HG02840 (cell line): ENCODE measurements at regions not wholly inside any gene's neighbourhood (a gene's known extent, or its start where the extent isn't known, plus 50 kb on each side); places are given as distances from the start of the nearest gene placed in this dataset.

ENCODE experiments used
- ATAC-seq: cut with Tn5 transposase; IDR thresholded peaks from one replicate; pipeline ENCODE4 v1.9.1; 2021; ENCODE audit warnings: mild to moderate bottlenecking, moderate library complexity, moderate number of reproducible peaks; ENCODE audit not compliant: unreplicated experiment, low FRiP score

DNA sequence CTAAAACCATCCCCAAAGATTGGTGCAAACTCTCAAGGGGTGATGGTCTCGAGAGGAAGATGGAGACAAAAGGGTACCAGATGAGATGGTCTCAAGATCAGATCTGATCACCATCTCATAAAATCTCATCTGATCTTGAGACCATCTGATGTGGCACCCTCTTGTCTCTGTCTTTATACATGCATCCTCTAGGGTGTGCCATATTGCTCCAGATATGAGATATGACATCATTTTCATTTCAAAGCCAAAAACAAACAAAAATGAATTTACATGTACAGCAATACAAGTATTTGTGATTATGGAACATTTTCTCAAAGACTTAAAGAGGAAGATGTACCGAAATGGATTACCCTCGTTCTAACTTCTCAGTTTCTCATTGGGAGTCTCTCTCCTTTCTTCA lies 787.2 kb downstream of the GALC start:
- no peak for ATAC-seq

DNA sequence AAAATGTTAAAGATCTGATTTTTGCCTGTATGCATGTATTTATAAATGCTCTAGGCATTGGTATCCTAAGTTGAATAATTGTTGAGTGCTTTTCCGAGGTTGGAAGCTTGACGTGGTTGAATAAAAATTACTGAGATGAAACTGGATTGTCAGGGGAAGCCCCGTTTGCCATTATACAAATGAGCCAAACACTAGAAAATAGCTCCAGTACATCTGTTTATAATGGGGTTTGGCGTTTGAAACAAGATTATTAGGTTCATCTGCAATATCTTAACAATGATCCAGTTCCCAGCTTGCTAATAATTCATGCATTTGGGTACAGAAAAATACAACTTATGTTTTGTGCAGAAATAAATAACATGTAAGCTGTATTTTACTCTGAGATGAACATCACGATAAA lies 789.6 kb downstream of the GALC start:
- ATAC-seq, result no peak

DNA sequence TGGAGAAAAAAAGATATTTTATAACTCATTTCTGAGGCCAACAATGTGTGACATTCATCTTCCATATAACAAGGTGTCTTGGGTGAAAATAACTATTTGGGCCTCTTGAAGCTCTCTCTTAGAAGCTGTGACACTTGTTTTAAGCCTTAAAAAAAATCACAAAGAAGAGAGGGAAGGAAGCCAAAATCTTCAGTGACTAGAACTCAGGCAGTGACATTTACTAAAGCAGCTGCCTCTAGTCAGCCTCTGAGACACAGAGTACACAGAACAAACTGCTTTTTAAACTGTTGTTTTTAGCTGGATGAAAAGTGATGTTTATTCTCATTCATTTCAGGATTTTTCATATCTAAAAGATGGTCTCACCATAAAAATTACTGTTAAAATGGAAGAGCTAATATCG lies 793.6 kb downstream of the GALC start:
- ATAC-seq, result no peak

DNA sequence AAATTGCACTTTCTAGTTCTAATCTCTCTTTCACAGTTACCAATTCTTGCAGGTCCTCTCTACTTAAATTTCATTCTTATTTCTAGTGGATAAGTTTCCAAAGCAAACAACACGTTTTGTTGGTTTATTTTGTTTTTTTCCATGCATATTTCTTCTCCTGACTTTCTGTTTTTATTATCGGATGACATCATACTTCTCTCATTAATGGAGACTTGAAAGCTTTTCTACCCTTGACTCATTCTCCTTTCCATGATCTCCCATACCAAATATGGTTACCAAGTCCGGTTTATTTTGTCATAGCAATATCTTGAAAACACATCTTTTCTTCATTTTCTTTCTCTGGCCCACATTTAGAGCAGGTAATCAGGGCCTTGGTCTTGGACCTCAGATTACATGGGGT lies 796.5 kb downstream of the GALC start:
- no peak for ATAC-seq

DNA sequence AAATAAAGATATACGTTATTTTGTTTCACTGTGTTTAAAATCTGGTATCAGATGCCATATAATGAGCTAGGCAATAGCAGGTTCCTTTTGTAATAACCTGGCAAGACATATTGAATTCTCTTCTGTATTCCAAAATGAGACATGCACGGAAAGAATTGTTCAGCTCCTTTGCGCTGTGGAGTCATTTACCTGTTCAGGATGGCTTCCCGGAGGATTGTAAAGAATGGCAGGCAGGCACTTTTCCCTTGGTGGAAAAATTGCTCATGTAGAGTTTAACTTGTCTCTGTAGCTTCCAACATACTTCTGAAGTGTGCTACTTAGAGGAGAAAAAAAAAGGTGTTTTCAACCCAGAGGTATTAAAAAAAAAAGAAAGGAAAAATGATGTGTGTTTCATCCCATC lies 805.2 kb downstream of the GALC start:
- ATAC-seq, result no peak

DNA sequence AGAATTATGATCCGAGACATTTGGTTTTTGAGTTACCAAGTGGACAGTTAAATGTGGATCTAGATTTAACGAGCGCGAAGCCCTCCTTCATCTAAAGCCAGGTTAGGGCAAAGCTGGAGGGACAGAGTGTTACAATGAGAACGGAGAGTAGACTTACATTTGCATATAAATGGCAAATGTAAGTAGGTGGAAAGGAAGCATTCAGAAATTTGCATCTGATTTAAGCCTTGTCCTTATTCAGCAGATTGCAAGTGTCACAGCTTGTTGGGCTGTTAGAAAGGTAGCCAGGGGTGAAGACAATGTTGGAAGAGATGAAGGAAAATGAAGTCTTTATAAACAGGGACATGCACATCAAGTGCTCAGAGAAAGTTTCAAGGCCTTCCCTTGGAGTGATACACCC lies 806.2 kb downstream of the GALC start:
- ATAC-seq, result no peak

DNA sequence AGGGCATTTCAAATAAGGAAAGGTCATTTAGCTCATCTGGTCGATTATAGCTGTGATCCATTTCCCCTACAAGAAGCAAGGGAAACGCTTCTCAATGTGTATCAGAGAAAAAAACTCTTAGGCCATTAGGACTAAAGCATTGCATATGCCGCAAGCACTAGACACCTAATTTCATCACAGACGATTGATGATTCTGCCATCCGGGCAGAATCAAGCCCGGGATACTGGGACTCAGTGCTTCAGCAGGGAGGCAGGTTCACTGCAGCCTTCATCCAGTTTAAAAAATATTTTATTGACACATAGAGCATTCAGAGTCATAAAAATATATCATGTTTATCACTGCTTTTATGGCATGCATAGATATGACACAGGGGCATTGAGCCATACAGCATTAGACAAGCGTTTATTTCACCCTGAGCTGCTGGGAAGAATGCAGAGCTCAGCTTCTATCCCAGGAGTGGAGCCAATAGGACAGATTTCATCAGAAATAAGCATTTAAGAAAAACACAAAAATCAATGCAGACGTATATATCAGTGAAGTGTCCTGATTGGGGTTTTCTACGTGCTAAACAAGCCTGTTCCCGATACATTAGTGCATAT lies 806.9 kb downstream of the GALC start:
- no peak for ATAC-seq

DNA sequence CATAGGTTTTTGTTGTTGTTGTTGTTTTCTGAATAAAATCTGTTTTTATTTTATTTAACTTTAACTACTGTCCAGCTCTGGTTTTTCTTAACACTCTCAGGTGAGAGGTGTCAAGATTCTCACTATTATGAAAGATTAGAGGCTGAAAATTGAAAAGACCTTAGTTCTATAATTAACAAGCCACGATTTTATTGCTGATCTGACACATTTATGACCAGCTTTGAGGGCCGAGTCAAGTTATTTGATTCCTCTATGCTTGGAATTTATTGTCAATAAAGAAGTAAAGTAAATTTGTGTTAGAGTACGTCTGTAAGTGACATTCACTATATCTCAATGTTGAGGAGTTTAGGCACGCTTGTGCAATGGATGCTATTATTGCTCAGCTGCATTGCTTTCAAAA lies 808.8 kb downstream of the GALC start:
- no peak for ATAC-seq

DNA sequence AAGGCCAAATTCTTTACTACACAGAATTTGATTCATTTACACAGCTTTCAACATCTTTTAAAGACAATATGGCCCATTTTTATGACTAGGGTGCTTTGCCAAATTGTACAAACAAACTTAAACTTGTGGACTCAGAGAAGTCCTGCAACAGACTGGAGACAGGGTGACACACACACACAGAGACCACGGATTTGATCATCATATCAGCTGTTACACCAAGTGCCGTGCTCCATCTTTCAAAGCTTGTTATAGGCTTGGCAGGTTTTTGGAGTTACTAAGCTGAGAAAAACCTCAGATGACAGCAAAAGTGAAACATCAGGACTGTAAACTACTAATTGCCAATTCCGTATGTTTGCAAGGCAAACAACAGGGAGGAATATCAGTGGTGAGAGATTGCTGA lies 811.7 kb downstream of the GALC start:
- no peak for ATAC-seq

DNA sequence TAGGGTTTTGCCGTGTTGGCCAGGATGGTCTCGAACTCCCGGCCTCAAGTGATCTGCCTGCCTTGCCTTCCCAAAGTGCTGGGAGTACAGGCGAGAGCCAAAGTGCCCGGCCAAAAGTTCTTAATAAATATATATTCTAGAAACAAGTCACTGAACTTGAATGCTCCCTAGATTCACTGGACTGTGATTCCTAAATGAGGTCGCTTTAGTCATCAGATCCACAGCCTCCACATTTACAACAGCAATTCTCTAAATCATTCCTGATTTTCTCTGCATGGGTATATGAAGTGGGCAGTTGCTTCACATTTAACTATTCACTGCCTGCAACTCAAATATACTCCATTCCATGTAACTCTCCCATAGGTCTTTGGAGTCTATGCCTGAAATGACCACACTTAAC lies 813.0 kb downstream of the GALC start:
- no peak for ATAC-seq

DNA sequence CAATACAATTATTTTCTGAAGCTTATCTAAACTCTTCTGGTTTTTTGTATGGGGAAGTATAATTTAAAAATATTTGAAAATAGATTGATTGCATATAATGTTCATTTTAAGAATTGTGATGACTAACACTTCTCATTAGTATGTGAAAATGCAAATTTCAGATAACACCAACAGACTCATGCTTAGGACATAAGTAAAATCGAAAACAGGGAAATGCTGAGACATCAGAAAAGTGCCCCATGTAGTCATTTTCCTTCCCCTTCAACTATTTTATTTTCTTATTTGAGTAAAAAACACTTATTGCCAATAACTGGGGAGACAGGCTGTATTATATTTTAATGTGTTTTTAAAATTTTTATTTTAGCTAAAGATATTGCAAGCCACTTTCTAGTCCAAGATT lies 814.7 kb downstream of the GALC start:
- ATAC-seq, result no peak

DNA sequence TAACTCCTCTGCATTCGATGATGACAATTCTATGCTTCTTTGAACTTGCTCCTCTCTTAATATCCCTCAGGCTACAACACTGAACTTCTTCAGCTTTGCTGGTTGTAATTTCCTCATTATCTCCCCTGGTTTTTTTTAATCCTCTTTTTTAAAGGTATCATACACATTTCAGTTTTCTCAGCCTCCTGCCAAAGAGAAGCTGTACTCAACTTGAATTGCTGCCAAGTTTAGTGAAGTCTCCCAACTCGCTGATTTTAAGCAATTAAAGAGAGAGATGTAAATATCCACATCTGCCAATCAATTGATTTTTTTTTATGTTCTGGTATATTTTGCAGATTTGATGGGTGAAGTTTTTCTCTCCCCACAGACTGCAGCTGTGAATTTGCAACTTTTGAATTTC lies 817.8 kb downstream of the GALC start:
- no peak for ATAC-seq

DNA sequence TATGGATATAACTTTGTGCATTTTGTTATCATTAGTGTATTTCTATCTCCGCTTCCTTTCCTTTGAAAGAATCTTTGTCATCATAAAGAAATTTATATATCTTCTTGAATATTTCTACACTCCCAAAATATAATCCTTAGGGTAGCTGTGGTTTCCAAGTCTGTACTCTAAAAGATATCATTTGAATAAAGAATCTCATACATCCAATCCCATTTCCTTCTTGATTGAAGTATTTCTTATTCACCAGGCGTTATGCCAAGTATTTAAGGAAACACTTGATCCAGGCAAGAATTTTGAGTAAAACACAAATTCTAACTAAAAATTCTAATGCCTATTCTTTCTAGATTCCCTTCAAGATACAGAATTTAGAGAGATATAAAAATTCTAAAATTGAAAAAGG lies 821.8 kb downstream of the GALC start:
- no peak for ATAC-seq

DNA sequence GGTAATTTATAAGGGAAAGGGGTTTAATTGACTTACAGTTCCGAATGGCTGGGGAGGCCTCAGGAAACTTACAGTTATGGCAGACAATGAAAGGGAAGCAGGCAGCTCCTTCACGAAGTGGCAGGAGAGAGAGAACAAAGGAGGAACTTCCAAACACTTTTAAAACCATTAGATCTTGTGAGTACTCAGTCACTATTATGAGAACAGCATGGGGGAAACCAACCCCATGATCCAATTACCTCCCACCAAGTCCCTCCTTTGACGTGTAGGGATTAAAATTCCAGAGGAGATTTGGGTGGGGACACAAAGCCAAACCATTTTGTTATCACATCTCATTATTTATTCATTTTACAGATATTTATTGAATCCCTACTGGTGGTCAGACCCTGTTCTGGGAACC lies 822.8 kb downstream of the GALC start:
- ATAC-seq, result no peak

DNA sequence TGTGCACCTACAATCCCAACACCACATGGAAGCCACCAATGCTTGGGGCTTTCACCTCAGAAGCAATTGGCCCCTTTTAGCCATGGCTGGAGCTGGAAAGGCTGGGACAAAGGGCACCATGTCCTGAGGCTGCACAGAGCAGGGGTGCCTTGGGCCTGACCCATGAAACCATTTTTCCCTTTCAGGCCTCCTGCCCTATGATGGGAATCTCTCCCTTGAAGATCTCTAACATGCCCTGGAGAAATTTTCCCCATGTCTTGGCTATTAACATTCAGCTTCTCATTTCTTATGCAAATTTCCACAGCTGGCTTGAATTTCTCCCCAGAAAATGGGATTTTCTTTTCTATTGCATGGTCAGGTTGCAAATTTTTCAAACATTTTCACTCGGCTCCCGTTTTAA lies 823.6 kb downstream of the GALC start:
- ATAC-seq, result no peak

DNA sequence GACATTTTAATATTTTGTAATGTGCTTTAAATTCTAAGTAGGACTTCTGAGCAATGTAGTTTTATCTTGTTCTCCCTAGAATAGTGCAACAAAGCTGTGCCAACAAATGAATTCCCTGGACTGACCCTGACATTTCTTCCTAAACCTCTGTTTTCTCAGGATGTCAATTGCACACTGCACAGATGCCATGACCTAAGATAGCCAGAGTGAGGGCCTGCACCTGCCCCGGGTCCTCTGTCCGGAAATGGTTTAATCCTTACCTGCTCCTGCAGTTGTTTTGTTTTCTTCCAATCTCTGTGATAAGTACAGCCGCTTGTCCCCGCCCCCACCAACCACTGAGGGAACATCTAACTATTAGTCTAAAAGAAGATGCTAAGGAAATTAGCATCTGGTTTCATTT lies 831.5 kb downstream of the GALC start:
- no peak for ATAC-seq

DNA sequence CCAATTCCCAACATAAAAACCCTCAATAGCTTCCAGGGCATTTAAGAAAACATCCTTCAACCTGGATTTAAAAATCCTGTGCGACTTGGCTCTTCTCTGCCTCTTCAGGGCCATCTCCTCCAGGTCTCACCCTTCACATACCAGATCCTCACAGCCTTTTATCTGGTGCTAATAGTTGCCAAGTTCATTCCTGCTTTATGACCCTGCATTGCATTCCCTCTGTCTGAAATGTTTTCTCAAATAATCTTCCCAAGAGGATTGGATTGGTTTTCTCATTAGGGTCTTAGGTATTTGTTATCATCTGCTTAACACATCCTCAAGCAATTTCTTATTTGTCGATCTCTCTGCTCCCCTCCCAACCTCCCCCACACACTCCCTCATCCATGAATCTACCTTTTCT lies 832.0 kb downstream of the GALC start:
- no peak for ATAC-seq

DNA sequence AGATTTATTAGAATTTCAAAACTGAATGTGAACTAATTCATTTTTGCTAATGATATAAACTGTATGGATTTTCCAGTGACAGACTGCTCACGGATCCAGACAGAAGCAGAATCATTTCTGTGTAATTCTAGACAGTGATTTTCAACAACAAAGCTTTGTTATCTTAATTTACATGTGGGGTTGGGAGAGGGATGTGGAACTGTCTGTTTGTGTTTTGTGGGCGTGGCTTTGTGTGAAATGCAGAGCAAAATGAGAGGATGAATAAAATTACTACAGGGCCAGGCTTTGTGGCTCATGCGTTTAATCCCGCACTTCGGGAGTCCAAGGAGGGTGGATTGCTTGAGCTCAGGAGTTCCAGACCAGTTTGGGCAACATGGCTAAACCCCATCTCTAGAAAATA lies 834.7 kb downstream of the GALC start:
- no peak for ATAC-seq

DNA sequence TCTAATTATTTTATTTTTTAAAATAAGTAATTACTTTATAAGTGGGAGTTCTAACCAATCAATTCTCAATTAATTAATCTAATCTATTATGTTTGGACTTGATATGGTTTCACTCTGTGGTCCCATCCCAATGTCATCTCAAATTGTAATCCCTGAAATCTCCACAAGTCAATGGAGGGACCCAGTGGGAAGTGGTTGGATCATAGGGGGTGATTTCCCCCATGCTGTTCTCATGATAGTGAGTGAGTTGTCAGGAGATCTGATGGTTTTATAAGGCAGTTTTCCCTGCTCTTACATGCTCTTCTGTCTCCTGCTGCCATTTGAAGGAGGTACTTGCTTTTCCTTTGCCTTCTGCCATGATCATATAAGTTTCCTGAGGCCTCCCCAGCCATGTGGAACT lies 836.1 kb downstream of the GALC start:
- no peak for ATAC-seq

DNA sequence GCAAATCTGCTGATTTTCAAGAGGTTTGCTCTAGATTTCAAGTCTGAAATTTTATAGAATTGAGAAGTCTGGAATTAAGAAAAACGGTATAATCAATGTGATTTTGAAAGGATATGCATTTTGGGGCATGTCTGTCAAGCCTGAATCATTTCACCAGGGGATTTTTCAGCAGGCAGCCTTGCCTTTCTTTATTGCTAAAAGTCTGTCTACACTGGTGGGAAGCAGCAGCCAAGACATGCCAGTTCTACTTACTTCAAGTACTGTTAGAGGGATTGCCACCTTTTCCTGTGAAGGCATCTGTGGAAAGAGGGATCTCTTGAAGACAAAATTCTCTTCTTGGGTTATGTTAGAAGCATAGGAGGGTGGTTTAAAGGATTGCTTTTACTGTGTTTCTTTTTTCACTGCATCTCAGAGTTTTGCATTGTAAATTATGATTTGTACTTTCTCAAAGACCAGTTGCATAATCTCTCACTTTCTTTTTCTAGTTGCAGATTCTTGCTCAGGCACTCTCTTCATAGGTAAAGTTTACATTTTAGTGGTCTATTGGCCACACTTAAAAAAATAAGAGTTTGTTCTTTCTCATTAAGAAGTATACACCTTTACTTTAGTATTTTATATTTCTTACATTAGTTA lies 837.0 kb downstream of the GALC start:
- no peak for ATAC-seq

DNA sequence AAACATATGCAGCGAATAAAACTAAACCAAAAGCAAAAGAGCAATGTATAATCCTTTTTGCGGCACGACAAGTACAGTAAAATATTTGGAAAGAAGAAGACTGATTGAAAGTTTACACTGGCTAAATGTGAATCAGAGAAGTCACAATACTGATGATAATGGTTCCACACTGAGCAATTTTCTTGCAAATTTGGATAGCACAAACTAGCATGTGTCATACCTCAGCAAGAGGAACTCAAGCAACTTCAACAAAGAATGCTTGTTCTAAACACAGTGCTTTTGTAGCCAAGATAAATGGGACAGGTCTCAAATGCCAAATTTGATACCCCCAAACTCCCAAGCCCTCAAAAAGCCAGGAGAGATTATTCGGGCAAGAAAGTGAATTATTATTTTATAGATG lies 839.1 kb downstream of the GALC start:
- ATAC-seq, result no peak

DNA sequence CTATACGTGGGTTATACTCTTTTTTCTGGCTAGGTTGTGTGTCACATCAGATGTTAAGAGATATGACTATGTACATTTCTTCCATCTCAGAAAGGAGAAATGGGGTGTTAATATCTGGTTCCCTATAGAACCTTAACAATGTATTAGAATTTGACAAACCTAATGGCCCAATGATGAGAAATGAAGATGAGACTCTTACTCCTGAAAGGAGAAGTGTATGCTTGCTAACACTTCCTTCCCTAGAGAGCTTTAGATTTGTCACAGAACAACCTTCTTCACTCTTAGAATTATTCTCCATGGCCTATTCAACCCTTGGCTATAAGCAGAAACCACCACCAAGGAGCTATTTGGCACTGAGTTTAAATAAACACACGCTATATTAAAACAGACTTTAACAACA lies 839.6 kb downstream of the GALC start:
- no peak for ATAC-seq

DNA sequence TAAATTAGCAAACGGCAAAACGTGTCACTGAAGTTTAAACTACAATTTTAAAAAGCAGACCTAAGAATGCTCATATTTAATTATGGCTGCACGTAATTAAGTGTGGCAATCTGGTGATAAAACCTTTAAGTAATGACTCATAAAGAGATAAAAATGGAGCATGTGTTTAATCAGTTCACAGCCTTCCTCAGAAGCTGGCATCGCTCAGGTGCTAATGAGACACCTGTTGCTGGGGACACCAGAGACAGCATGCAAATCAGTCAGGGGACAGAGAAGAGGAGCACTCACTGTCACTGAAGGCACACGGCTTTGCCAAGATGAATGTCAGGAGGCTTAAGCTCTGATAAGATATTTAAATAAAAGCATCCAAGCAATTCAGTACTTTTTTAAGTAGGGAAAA lies 840.3 kb downstream of the GALC start:
- no peak for ATAC-seq
